Activated CD4-positive, CD25-positive, alpha-beta regulatory T cell treated with anti-CD3 and anti-CD28 coated beads, Interleukin-2, amount 50 U/mL, for 24 hours (primary cell): ENCODE measurements at regions not wholly inside any gene's neighbourhood (a gene's known extent, or its start where the extent isn't known, plus 50 kb on each side); places are given as distances from the start of the nearest gene placed in this dataset.
"Not testable (repeated sequence)": the region's sequence is repeated elsewhere in the genome, so short reads cannot be mapped to it uniquely, and the experiment has no call there.

Experiments used
- ATAC-seq, 2 donors: fragments of 150-1000 bp; cut with Tn5 transposase; one replicate each; pipeline ENCODE4 v1.10.0; 2021; ENCODE audit warnings: mild to moderate bottlenecking in 1 of 2, moderate library complexity in 1 of 2

DNA sequence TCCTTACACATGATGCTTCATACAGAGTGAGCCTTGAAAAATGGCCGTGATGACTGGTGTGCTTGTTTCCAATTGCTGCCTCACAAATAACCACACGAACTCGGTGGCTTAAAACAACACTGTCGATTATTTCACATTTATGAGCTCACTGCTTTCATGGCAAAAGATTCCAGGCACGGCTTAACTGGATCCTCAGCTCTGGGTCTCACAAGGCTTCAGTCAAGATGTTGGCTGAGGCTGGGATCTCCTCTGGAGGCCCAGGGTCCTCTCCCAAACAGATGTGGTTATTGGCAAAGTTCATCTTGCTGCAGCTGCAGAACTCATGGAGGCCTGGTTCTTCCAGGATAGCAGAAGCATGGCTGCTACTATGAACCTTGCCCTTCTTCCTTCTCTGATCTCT lies 144.6 kb downstream of the TFAP2C start:
- ATAC-seq = no peak

DNA sequence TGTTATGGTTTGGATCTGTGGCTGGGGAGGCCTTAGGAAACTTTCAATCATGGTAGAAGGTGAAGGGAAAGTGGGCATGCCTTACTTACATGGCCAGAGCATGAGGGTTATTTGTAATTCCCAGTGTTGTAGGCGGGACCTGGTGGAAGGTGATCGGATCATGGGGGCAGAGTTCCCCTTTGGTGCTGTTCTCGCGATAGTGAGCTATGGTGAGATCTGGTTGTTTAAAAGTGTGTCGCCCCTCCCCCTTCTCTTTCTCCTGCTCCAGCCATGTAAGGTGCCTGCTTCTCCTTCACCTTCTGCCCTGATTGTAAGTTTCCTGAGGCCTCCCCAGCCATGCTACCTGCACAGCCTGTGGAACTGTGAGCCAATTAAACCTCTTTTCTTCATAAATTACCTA lies 145.8 kb downstream of the TFAP2C start:
- ATAC-seq = no peak

GRCh38 chr20:56776345-56776744 lies 147.2 kb downstream of the TFAP2C start:
- no peak for ATAC-seq

GRCh38 chr20:56778765-56779195 lies 149.7 kb downstream of the TFAP2C start:
- no peak for ATAC-seq

DNA sequence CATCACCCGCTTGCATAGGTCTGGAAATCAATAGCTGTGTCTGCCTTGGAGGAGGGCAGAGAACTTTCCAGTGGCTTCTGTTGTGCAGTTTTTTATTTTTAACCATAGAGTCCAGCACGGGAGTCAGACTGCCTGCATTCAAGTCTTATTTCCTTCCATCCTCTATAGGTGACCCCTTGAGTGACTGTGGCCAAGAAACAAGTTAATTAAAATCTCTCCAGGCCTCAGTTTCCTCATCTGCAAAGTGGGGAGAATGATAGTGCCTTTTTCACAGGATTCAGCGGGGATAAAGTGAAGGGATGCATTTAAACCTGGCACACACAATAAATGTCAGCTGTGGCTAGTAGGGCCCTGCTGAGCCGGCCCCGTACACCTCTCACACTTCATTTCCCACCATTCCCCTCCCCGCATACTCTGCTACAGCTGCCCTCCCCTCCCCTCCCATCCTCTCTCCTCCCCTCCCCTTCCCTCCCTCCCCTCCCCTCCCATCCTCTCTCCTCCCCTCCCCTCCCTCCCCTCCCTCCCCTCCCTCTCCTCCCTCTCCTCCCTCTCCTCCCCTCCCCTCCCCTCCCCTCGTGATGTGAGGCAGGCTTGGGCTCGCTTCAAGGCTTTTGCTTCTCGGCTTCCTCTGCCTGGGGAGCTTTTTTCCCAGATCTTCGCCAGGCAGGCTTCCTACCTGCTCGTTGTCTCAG lies 150.5 kb downstream of the TFAP2C start:
- no peak for ATAC-seq

GRCh38 chr20:56780266-56780665 lies 151.2 kb downstream of the TFAP2C start:
- no peak for ATAC-seq

DNA sequence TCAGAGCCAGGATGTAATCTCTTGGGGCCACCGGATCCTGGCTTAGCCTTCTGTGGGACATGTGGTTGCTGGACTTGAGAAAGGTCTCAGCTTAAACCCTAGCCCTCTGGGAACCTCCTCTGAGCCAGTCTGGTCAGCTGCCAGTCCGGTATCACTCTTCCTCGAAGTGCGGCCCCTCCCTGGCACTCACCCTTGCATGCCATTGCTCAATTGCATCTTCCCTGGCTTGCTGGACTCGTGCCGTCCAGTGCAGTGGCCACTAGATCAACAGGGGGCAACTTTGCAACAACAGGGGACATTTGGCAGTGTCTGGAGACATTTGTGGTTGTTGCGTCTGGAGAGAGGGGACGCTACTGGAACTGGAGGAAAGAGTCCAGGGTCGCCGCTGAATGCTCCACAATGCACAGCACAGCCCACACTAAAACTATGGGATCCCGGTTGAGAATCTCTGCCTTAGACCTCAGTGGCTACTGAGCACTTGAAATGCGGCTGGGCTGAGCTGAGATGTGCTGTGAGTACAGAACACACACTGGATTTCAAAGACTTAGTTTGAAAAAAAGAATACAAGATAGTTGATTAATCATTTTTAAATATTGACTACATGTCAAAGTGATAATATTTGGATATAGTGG lies 152.1 kb downstream of the TFAP2C start:
- ATAC-seq = no peak

DNA sequence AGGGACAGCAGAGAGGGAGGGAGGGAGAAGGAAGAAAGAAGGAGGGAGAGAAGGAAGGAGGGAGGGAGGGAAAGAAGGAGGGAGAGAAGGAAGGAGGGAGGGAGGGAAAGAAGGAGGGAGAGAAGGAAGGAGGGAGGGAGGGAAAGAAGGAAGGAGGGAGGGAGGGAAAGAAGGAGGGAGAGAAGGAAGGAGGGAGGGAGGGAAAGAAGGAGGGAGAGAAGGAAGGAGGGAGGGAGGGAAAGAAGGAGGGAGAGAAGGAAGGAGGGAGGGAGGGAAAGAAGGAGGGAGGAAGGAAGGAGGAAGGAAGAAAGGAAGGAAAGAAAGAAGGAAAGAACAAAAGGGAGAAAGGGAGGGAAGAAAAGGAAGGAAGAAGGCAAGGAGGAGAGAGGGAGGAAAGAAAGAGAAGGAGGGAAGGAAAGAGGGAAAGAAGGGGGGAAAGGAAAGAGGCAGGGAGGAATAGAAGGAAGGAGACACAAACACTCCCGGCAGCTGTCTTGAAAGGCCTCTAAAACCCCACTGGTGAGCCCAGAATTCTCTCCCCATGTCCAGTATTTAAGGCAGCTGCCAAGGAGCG lies 153.0 kb downstream of the TFAP2C start:
- ATAC-seq = not testable (repeated sequence)

- not testable (repeated sequence) for ATAC-seq
Measured at GRCh38 chr20:56782814-56783213, 153.7 kb downstream of the TFAP2C start.

DNA sequence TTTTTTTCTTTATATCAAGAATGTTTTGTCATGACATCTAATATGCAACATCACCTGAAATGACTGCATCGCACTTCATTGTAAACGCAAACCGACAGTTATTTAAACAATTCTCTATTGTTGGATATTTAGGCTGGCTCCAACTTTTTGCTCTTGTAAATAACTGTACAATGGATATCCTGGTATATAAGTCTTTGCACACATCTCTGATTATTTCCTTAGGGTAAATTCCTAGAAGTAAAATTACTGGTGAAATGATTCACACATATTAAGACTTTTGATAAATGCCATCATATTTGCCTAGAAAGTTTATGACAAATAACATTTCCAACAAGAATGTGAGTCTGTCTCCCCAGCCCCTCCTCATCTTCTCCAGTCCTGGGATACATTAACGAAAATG lies 154.7 kb downstream of the TFAP2C start:
- no peak for ATAC-seq

DNA sequence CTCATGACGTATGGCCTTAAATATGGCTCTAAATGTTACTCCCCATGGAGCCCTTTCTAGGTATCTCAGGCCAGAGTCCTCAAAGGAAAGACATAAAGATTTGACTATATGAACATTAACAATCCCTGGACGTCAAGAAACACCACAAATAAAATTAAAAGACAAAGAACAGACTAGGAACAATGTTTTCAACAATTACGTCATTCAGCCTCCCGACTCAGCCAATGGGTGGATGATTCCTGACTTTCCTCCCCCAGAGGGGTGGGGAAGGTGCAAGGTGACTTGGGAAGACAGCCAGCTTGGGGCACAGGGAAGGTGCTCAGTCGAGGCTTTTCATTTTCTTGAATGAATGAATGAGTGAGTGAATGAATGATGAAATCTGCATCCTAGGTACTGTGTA lies 157.4 kb downstream of the TFAP2C start:
- no peak for ATAC-seq

- no peak for ATAC-seq
Measured at GRCh38 chr20:56788041-56788670, 159.1 kb downstream of the TFAP2C start.

GRCh38 chr20:56788671-56789610 lies 159.8 kb downstream of the TFAP2C start:
- no peak for ATAC-seq

DNA sequence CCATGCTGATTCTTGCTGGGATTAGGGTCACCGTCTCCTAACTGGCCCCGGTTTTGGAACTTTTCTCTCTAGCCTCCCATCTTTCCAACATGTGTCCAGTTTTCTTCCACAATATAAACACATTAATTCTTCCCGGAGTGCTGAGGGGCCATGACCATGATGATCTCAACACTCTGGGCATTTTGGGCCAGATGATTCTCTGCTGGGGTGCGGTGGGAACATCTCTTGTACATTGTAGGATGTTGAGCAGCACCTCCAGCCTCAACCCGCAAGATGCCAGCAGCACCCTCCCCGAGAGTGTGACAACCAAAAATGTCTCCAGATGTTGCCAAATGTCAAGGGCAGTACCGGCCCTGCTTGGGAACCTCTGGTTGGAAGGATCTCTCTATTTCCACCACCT lies 164.8 kb downstream of the TFAP2C start:
- ATAC-seq = no peak

DNA sequence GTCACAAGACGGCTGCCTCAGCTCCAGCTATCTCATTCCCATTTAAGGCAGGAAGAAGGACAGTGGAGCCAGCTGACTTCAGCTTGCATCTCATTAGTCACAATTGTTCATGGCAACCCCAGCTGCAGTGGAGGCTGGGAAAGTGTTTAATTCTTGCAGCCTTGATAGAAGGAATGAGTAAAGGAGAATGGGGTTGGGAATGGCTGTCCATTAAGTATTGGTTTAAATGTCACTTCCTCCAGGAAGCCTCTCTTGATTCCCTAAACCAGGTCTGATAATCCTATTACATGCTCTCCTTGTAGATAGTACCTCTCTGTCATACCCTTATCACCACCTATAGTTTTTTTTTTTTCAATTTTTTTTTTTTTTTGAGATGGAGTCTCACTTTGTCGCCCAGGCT lies 166.4 kb downstream of the TFAP2C start:
- no peak for ATAC-seq

- no peak for ATAC-seq
Measured at GRCh38 chr20:56796345-56796744, 167.2 kb downstream of the TFAP2C start.

DNA sequence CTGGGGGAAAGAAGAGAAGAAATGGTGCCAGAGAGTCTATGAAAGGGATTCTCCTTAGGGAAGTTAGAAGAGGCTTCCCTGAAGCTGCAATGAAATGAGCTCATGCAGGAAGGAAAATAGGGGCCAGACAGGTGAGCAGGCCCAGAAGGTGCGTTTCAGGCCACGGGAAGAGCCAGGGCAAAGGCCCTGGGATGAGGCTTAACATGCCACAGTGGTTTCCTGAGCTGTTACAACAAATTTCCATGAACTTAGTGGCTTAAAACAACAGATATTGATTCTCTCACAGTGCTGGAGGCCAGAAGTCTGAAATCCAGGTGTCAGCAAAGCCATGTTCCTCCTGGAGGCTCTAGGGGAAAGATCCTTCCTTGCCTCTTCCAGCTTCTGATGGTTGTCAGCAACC lies 167.9 kb downstream of the TFAP2C start:
- no peak for ATAC-seq

DNA sequence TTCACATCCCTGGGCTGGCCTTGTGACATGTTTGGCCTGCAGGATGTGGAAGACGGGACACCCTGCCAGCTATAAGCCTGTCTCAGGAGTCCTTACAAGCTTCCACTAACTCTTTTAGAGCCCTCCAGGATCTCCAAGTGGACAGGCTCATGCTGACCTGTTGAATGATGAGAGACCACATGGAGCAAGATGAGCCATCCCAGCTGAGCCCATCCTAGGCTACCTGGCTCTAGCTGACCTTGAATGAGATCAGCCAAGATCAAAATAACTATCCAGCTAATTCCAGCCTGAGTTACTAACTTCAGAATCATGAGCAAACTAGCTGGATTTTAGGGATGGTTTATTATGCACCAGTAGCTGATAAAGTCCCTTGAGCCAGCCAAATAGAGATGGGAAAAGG lies 169.5 kb downstream of the TFAP2C start:
- ATAC-seq = no peak

DNA sequence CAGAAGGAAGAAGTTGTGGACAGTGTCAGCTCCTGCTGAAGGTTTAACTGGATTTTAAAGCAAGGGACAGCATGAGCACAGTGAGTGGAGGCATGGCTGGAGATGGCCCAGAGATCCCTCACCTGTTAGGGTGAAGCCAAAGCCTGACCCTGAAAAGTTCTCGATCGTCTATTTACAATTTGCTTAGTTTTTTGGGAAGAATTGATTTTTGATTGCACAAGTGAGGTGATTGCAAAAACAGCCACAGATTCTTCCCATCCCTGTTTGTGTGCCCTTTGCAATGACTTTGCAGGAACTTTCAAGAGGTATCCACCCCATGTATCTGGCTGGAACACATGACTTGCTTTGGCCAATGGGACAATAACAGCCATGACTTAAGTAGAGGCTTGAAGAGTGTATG lies 170.1 kb downstream of the TFAP2C start:
- ATAC-seq = no peak

GRCh38 chr20:56800088-56800487 lies 171.0 kb downstream of the TFAP2C start:
- no peak for ATAC-seq

GRCh38 chr20:56801971-56802755 lies 173.1 kb downstream of the TFAP2C start:
- ATAC-seq = no peak

DNA sequence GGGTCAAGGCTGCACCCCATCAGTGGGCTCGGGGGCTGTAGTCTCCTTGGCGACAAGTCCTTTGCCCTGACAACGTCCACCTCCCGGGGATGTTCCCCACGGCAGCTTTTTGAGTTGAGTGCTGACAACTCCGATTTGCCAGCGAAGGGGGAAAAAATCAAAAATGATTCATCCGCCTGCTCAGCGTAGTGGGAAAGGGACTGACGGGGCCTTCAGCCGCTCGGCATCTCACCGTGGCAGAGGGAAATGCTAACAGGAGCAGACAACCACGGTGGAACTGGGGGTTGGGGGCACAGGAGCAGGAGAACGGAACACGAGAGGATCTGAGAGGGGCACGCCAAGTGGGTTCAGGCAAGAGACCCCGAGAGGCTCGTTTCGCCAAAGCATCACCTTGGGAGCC lies 173.7 kb downstream of the TFAP2C start:
- no peak for ATAC-seq
